Stomach (tissue), 4 donors: ENCODE measurements at regions not wholly inside any gene's neighbourhood (a gene's known extent, or its start where the extent isn't known, plus 50 kb on each side); places are given as distances from the start of the nearest gene placed in this dataset.

Source experiments
- CTCF ChIP-seq, 7 experiments: fragments of 450-650 bp in 4 of 7; fragments of 200-600 bp in 3 of 7; sonication (generic) in 3 of 7; IDR thresholded peaks; one replicate each; pipeline ENCODE4 v1.5.1; 2016 to 2019; ENCODE audit warnings: antibody characterized with exemption in 7 of 7, control low read depth in 2 of 7, mild to moderate bottlenecking in 1 of 7
- EP300 ChIP-seq: sonication (generic); formaldehyde crosslinking; IDR thresholded peaks from one replicate; pipeline ENCODE4 v1.6.1; 2017; ENCODE audit warnings: antibody characterized with exemption
- POLR2A ChIP-seq, 4 donors: fragments of 450-650 bp; IDR thresholded peaks; one replicate each; pipeline ENCODE4 v1.6.1; 2016; ENCODE audit warnings: antibody characterized with exemption in 4 of 4, control low read depth in 2 of 4, mild to moderate bottlenecking in 1 of 4, moderate library complexity in 1 of 4
- POLR2AphosphoS5 ChIP-seq, 3 donors: sonication (generic); formaldehyde crosslinking; IDR thresholded peaks; one replicate each; pipeline ENCODE4 v1.6.1; 2016; ENCODE audit warnings: antibody characterized with exemption in 3 of 3

GRCh38 chr11:127898422-127899365 is 688.7 kb downstream of the ETS1 start:
- TF ChIP-seq POLR2A (IDR thresholded peaks at IDR 0.05) (no peak), CTCF (IDR thresholded peaks at IDR 0.05) (no peak), POLR2AphosphoS5 (IDR thresholded peaks at IDR 0.05) (no peak), EP300 (no peak)
